ENCODE measurements at regions not wholly inside any gene's neighbourhood (a gene's known extent, or its start where the extent isn't known, plus 50 kb on each side); places are given as distances from the start of the nearest gene placed in this dataset.

GRCh38 chr3:152945556-152945955, 110.6 kb downstream of the P2RY1 start:
- no peak for DNase-seq (ENCODE audit: insufficient read length, low spot score)
- no peak for FAIRE-seq

- DNase-seq (ENCODE audit: insufficient read length, low spot score) (no peak), FAIRE-seq (no peak)
These were observed 122.6 kb downstream of the P2RY1 start for GRCh38 chr3:152957491-152957890.

- FAIRE-seq (no peak), DNase-seq (ENCODE audit: insufficient read length, low spot score) (no peak)
These were observed 124.4 kb downstream of the P2RY1 start for GRCh38 chr3:152959307-152959706.

GRCh38 chr3:152960684-152961083, 125.8 kb downstream of the P2RY1 start:
- DNase-seq (ENCODE audit: insufficient read length, low spot score): no peak
- no peak for FAIRE-seq

GRCh38 chr3:152961323-152961722, 126.4 kb downstream of the P2RY1 start:
- peak; percentile 4 for DNase-seq (ENCODE audit: insufficient read length, low spot score)
- FAIRE-seq: no peak

- no peak for FAIRE-seq
- DNase-seq (ENCODE audit: insufficient read length, low spot score): no peak
These were observed 130.1 kb downstream of the P2RY1 start for GRCh38 chr3:152964911-152965609.

- DNase-seq (ENCODE audit: insufficient read length, low spot score) (peak; percentile 3), FAIRE-seq (no peak)
These were observed 133.6 kb downstream of the P2RY1 start for GRCh38 chr3:152968388-152969024.

GRCh38 chr3:152969557-152970300, 134.8 kb downstream of the P2RY1 start:
- FAIRE-seq: no peak
- DNase-seq (ENCODE audit: insufficient read length, low spot score): no peak

DNA sequence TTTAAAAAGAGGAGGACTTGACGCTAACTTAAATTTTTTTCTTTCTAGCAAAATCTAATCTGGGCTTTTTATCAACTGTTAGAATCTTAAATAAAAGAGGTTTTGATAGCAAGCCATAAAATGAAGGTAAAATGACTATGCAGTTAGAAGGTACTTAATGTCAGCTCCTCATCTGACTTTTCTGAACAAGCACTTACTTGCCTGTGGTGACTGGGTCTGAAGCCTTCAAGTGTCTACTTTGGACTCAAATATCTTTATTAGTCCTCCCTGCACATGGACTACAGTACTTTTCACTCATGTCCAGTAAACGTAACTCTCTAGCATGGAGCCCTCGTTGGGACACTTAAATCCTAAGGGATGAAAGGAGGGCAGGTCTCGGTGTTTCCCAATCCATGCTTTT, 135.9 kb downstream of the P2RY1 start:
- FAIRE-seq (no peak), DNase-seq (ENCODE audit: insufficient read length, low spot score) (no peak)

DNA sequence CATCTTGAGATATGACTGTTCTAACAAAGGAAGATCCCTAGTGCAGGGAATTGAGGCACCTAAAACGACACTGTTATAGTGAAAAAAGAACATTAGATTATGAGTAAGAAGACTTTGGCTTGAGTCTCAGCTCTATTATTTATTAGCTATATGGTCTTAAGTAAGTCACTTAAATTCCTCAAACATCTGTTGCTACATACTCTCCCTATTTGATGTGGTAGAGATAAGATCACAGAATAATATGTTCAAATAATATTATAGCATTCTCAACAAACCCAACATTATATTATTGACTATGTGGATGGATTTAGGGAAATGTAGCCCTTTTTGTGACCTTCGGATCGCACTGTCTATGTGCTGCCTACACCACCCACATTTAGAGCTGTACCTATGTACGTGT, 136.9 kb downstream of the P2RY1 start:
- no peak for DNase-seq (ENCODE audit: insufficient read length, low spot score)
- no peak for FAIRE-seq

DNA sequence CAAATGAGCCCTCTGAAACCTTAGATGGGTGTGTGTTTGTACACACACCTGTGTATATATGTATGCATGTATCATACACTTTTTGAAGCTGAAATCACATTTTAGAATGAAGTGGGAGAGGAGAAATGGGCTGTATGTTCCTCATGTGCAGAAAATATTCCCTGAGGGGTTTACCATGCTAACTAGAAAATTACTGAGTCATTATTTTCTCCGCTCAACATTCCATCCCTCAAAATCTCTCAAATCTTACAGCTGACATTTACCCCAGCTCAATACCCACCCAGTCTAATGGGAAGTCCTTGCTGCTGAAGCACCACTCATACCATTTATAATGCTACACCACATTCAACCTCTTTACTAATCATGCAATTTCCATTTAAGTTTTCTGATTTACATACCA, 138.6 kb downstream of the P2RY1 start:
- DNase-seq (ENCODE audit: insufficient read length, low spot score): no peak
- FAIRE-seq: no peak

GRCh38 chr3:152976239-152976638, 141.3 kb downstream of the P2RY1 start:
- DNase-seq (ENCODE audit: insufficient read length, low spot score) (no peak), FAIRE-seq (no peak)

DNA sequence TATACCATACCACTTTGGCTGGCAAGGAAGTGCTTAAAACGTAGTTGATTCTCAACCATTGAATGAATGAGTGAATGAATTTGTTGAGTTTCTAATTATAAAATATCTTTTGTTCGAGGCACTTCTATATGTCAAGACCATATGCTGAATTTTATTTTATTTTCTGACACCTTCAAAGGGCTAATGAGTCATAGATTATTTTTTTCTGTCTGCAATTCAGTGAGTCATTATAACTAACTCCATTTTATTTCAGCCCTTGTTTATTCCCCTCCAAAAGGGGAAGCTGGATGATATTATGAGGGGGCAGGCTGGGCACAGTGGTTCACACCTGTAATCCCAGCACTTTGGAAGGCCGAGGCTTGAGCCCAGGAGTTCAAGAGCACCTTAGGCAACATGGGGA, 142.4 kb downstream of the P2RY1 start:
- DNase-seq (ENCODE audit: insufficient read length, low spot score): no peak
- no peak for FAIRE-seq

- DNase-seq (ENCODE audit: insufficient read length, low spot score) (no peak), FAIRE-seq (no peak)
These were observed 143.2 kb downstream of the P2RY1 start for GRCh38 chr3:152978152-152978551.

GRCh38 chr3:152997526-152997925, 162.6 kb downstream of the P2RY1 start:
- no peak for DNase-seq (ENCODE audit: insufficient read length, low spot score)
- FAIRE-seq: no peak

- DNase-seq (ENCODE audit: insufficient read length, low spot score): no peak
- no peak for FAIRE-seq
These were observed 163.4 kb upstream of the RAP2B start for GRCh38 chr3:152998591-152998990.

DNA sequence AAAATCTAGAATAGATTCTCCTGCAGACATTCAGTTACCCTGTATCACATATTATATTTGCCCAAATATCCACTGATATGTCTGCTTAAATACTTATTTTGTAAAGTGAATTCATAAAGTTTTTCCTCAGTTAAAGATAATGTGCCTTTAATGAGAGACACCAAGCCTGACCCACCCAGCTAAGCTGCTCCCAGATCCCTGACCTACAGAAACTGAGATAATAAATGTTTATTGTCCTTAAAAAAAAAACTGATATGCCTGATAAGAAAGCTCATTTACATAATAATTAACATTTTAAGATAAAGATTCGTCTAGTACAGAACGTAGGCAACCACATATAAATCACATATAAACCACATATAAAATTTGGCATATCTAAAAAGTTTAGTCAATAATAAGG, 161.7 kb upstream of the RAP2B start:
- no peak for DNase-seq (ENCODE audit: insufficient read length, low spot score)
- no peak for FAIRE-seq

GRCh38 chr3:153001210-153002078, 160.6 kb upstream of the RAP2B start:
- DNase-seq (ENCODE audit: insufficient read length, low spot score) (no peak), FAIRE-seq (no peak)

GRCh38 chr3:153003441-153003840, 158.6 kb upstream of the RAP2B start:
- FAIRE-seq (no peak), DNase-seq (ENCODE audit: insufficient read length, low spot score) (no peak)

DNA sequence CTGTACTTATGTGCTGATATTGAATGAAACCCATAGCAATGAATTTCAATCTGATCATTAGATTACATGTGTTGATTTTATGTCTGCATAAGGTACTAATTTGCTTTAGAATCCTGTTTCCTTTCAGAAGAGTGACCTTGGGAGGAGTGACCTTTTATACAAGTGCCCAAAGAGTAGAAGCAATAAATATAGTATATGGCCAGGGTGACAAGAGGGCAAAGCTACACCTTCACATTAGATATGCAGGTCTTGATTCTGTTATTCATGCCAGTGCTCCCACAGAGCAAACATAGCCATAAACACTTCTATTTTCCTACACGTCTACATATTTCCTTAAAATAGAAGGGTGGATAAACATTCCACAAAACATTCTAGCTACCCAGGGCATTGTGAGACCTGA, 158.2 kb upstream of the RAP2B start:
- DNase-seq (ENCODE audit: insufficient read length, low spot score) (no peak), FAIRE-seq (no peak)

DNA sequence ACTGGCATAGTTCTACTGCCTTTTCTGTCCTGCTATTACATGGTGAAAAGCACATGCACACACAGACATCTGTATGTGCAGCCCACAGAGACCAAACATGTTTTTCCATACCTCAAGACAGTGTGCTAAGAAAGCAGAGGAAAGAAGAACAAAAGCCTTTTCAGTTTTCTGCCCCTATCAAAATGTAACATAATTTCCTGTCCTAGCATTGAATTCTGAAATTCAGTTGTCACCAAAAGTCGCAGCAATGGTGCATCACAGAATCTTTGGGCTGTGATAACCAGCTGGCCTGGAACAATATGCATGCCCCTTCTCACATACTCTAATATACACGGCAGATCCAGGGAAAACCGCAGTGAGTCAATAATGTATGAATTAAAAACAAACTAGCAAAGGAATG, 153.8 kb upstream of the RAP2B start:
- DNase-seq (ENCODE audit: insufficient read length, low spot score): no peak
- FAIRE-seq: no peak

Measured in HTR-8/SVneo (cell line).